SIG-M5 treated with dmso at 0.1 percent for 504 hours (cell line): ENCODE measurements at regions not wholly inside any gene's neighbourhood (a gene's known extent, or its start where the extent isn't known, plus 50 kb on each side); places are given as distances from the start of the nearest gene placed in this dataset.
"Not testable (repeated sequence)": the region's sequence is repeated elsewhere in the genome, so short reads cannot be mapped to it uniquely, and the experiment has no call there.

ENCODE experiments used
- DNase-seq: peaks from one replicate; lab custom pipeline; 2025; ENCODE audit not compliant: unreplicated experiment; lab: John Stamatoyannopoulos, UW

DNA sequence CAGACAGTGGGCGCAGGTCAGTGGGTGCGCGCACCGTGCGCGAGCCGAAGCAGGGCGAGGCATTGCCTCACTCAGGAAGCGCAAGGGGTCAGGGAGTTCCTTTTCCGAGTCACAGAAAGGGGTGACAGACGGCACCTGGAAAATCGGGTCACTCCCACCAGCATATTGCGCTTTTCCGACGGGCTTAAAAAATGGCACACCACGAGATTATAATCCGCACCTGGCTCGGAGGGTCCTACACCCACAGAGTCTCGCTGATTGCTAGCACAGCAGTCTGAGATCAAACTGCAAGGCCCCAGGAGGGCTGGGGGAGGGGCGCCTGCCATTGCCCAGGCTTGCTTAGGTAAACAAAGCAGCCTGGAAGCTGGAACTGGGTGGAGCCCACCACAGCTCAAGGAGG is 372.2 kb downstream of the NKX6-1 start:
- not testable (repeated sequence) for DNase-seq

DNA sequence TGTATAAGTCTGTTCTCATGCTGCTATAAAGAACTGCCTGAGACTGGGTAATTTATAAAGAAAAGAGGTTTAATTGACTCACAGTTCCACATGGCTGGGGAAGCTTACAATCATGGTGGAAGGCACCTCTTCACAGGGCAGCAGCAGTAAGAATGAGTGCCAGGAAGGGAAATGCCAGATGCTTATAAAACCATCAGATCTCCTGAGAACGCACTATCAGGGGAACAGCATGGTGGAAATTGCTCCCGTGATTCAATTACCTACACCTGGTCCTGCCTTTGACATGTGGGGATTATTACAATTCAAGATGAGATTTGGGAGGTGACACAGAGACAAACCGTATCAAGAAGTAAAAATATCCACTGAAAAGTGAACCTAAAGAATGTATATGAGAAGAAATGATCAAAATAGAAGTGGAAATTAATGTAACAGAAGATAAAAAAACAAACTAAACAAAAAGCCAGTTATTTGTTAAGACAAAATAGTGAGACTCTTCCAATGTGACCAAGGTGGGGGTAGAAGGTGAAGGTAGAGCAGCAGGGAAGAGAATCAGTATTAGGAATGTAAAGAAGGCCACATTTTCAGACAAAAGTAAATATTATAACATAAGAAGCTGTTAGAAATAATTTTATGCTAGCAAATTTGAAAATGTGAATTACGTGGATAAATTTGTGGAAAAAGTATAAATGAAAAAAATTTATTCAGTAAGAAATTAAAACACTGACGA is 372.9 kb downstream of the NKX6-1 start:
- no peak for DNase-seq

DNA sequence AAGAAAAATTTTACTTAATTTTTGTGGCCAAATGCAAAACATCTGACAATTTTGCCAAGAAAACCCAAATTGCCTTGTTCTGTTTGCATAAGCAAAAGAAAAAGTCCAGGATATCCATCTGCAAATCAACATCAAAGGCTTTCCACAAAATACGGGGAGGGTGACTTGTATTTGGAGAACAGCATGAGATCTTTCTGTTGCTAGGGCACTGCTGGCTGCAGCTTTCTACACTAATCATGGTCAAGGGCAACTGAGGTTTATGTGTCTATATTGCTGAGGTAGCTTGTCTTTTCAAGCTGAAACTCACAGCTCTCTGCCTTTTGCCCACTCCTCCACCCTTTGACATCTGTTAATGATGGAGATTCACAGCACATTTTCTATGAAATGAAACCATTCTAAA is 389.1 kb downstream of the NKX6-1 start:
- DNase-seq, result no peak

DNA sequence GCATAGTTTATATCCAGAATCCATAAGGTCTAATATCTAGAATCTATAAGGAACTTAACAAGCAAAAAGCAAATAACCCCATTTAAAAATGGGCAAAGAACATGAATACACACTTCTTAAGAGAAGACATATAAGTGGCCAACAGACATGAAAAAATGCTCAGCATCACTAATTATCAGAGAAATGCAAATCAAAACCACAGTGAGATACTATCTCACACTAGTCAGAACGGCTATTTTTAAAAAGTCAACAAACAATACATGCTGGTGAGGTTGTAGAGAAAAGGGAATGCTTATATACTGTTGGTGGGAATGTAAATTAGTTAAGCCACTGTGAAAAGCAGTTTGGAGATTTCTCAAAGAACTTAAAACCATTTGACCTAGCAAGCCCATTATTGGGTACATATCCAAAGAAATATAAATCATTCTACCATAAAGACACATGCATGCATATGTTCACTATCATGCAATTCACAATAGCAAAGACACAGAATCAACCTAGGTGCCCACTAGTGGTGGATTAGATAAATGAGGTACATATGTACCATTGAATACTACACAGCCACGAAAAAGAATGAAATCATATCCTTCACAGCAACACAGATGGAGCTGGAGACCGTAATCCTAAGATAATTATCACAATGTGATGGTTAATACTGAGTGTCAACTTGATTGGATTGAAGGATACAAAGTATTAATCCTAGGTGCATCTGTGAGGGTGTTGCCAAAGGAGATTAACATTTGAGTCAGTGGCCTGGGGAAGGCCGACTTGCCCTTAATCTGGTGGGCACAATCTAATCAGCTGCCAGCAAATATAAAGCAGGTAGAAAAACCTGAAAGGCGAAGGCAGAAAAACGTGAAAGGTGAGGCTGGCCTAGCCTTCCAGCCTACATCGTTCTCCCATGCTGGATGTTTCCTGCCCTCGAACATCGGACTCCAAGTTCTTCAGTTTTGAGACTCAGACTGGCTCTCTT is 397.2 kb downstream of the NKX6-1 start:
- DNase-seq, result not testable (repeated sequence)

DNA sequence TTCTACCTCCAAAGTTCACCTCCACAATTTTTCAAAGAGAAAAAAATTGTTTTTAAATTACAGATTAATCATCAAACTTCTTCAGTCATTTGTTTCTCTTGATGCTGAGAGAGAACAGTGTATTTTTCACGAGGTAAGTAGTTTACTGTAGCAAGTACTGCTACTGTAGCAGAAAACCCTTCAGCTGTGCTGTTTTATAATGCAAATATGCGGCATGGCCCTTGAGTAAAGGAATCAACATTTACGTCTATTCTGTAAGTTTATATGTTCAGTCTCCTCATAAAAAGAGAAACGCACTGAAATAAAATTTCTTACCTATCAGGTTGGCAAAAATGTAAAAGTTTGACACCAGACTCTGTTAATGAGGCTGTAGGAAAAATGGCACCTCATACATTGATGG is 399.0 kb downstream of the NKX6-1 start:
- no peak for DNase-seq

DNA sequence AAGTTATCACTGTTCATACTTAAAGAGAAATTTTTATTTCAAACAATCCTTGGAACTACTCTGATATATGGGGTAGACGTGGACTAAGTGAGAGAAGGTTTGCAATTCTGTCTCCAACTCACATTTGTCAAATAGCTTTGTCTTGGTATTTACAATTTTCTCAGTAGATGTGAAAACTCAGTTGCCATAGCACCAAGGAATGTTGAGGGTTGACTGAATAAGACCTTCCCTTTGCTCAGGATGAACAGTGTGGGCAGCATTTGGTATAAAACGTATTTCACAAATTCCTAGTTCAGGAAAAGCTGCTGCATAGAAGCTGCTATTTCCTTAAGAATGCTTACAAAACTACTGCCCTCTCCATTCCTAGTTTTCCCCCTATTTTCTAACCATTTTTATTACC is 399.5 kb downstream of the NKX6-1 start:
- DNase-seq, result no peak

DNA sequence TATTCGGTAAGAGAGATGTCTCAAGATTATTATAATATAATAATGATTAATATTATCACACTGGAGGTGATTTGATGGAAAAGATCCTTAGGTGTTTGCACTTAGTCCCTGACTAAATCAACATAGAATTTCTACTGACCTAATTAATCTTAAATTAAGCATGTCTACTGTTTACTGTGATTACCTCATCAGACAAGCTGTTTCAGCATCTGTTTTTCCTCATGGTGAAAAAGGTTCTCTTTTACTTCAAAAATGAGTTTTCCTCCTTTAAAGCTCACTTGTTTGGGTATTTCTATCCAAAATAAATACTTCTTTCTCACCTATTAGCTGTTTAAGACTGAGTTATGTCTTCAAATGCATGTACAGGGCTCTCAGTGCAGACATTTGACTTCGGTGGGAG is 407.8 kb downstream of the NKX6-1 start:
- DNase-seq, result no peak

DNA sequence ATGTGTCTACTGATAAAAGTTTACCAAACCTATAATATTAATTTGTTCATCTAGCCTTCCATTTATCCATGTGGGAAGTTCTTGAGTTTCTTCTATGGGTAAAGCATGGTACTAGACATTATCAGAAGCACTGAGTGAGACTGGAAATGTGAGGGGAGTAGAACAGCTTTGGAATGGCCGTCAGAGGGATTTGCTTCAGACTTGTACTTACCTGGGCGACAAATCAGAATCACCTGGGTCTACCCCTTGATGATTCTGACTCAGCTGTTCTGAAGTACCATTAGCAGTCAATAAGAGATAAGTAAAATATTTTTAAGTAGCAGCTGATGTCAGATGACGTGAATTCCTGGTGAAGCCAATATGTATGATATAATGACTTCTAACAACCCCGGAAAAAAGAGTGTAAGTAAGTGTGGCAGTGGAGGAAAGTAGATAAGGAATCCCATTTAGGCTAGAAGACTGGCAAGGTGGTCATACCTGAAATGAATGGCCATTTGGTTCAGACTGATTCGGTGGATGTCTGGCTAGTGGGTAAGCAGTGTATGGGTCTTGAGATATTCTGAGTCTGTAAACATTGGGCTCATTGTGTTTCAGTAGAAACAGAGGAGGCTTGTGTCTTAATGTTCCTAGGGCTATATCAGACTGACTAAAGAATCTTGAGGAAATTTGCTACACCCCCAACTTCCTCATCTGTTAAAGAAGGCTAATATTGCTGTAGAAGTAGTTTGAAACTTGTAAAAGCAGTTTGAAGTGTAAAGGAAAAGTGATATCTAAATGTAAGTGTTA is 409.2 kb downstream of the NKX6-1 start:
- no peak for DNase-seq

DNA sequence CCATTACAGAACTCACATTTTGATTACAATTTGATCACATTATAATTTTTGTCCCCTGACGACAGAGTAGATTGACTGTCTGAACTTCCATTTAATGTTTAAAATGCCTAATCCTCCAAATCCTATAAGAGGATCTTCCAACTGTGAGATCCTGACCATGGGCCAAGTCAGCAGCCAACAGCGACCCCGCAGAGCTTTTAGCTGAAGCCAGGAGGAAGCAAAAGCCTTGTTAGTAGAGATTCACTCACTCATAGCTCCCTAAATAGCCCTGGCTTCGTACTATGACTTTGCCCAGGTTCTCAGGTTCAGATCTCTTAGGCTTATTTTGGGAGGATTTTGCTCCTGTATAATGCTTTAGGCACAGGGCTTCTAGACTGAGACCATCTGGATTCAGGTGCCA is 413.1 kb downstream of the NKX6-1 start:
- DNase-seq, result no peak

DNA sequence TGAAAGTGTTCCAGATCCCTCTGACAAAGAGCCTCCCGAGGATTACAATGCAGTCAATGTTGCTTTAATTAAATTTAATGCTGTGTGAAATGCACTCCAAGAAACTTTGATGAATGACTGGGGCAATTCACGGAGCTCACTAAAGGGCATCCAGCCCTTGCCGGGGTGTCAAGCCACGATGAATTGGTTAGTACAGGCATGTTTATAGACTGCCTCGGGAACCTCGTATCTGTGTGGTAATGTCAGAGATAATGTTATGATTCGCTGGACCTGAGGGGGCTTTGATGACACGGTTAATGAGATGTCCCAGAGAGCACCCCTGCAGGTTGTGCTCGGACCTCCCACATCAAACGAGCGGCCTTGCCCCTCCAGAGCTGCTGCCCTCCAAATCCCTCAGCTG is 428.8 kb downstream of the NKX6-1 start:
- DNase-seq, result no peak

DNA sequence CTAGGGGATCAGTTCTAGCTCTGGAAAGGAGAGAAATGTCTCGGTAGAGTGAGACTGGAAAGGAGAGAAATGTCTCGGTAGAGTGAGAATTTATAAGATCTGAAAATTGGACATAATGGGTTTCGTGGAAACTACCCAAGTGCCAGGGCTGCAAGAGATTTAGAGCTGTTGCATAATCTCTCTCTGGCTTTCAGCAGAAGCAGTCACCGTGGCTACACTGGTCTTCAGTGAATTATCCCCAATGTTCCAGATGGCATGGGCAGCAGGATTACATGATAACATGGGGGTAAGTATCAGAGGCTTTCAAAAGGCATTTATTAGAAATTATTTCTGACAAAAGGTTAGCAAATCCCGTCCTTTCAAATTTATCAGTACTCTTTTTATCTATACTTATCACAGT is 435.5 kb downstream of the NKX6-1 start:
- DNase-seq, result no peak

DNA sequence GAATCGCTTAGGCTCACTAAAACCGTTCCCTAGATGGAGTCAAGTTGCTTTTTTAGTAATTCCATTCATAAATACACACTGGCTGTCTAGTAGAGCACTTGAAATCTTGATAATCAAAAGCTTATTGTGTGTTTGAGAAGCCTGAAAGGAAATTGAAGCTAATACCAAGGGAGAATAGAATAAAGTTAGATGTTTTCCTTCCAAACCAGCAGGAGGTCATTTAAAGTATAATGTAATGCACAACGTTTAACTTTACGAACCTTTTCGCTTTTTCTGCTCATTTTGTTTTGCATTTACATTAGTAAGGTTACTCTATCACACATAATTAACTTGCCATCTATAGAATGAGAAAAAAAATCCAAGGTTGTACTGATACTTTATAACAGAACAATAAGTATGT is 440.9 kb downstream of the NKX6-1 start:
- DNase-seq, result no peak

DNA sequence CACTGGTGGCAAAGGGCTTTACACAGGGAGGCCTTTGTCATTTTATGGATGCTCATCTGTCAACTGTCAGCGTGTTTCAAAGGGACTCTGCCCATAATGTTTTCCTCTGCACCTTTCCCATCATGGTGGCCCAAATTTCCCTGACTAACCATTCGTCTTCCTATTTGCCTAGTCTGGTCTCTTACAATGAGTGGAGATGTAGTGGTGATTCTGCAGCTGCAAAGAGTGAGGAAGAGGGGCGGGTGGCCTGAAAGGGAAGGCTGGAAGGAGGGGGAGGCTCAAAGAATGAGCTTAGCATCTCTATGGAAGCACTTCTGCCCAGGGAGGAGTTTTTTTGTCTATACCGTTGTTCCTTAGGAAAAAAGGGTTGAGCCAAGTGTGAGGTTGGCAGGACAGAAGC is 447.5 kb downstream of the NKX6-1 start:
- no peak for DNase-seq

DNA sequence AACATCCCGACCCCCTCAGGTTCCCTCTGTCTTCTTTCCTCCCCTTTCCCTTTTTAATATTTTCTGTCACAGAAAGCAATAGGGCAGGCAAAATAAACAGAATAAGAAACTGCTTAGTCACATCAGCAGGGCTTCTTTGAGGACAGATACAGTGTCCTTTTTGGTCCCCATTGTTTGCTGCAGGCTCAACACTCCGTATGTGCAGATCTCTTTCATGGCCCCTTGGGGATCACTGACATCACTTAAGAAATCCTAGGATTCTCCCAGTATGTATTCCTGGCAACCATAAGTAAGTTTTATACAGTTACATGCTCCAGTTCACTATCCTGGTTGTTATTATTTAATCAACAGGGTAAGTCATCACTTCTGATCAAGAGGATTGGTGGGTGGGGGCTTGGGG is 448.0 kb downstream of the NKX6-1 start:
- no peak for DNase-seq

DNA sequence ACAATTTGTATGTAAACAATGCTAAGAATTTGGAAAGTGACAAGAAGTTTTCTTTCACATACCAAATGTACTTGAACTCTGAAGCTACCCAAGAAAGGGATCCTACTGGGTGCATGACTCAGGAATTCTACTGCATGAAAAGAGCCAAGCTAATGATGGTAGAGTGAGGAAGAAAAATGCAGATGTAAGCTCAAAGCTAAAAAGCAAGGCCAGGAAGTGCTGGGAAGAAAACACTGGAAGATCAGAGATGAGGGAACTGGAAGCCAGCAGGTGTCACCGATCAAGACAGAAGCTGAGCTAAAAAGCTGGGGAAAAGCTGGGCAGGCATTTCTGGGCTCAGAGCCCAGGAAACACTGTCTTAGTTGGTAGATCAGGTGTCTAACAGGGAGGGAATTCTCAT is 449.1 kb downstream of the NKX6-1 start:
- DNase-seq, result no peak

DNA sequence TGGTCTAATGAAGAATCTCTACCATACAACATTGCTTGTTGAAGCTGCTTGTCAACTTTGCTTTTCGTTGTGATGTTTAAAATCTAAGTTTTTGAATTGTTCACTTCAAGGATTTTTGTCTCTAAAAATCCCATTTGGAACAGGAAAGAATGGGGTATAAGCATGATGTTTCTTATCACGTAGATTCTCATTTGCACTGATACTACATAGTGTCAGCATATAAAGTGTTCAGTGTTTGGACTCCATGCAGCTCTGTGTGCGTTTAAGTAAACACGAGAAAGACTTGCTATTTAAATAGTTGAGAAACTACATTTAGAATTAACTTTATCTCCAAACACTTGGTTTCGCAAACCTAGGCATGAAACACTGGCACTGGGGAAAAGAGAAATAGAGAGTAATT is 452.5 kb downstream of the NKX6-1 start:
- DNase-seq, result no peak

DNA sequence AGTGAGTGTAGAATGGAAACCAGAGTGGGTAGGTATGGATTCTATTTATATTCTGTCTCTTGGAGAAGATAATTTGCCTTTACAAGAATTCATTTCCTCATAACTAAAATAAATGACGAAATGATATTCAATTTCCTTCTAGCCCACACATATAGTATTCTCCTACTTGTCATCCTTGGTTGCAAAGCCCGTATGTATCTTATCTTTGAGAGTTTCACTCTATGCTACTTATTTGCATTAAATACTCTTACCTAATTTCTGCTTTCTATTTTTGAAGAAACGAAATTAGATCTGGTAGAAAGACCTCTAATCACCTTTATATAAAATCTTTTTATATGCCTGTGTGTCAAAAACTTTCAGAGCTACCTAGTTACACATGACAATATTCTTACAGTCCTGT is 457.7 kb downstream of the NKX6-1 start:
- no peak for DNase-seq

DNA sequence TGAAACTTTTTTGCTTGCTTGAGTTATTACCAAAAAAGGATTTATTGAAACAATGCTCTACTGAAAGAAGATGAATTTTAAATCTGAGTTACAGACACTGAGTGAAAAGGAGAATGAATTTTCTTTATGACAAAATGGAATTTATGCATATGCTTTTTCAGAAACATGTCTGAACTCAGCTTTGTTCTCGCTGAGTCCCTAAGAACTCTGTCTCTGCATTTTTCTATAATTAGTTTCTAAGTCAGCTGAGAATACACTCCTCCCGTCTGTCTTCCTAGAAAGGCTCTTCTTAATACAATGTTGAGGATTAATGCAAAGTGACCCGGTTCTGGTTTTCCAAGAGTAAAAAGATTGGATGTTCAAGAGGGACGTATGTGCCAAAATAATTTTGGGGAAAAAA is 463.5 kb downstream of the NKX6-1 start:
- no peak for DNase-seq

DNA sequence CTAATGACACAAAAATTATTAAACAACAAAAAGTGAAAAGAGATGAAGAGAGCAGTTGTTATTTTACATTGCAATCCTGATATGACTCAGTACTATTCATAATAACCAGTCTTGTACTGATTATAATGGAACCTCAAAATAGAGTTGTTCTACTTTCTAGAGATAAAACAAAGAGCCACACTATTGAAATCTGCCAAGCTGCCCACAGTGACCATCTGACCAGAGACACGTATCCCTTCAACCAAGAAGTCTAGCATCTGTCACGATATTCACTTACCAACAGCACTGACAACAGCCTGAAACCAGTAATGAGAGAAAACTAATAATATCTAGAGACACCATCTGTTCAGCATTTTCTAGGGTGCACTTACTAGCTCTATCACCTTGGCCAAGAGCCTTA is 466.7 kb downstream of the NKX6-1 start:
- DNase-seq, result no peak

DNA sequence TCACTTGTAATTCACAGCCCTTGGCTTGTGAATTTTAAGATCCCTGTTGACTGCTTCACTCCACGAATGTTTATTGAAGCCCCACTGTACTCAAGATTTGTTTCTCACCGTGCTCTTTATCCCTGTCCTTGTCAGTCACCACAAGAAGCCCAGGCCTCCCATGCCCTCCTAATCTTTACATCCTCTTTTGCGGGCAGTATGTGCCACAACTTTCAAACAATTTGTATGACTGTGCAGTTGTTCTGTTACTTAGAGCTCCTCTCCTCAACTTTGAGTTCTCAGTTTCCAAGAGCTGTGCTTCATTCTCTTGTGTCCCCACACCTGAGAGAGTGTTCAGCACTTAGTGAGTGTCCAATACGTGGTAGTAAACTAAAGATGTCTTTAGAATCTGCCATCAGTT is 467.7 kb downstream of the NKX6-1 start:
- DNase-seq, result no peak

DNA sequence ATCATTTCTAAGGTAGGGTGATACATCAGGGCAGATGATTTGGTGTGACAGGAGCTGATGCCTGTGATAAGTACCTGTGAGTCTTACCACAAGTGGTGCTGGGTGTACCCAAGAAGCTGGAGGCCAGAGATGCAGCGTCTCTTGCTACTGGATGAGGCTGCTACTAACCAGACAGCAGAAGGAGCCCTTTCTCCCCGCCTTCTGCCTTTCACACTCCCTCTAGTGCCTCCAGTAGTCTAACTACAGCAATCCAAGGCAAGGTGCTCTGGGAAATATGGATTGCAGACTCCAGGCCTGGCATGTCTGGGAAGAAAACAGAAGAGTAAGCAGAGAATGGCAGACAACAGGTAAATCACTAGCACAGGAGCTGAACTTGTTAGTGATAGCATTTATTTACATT is 470.8 kb downstream of the NKX6-1 start:
- DNase-seq, result peak; percentile 5

DNA sequence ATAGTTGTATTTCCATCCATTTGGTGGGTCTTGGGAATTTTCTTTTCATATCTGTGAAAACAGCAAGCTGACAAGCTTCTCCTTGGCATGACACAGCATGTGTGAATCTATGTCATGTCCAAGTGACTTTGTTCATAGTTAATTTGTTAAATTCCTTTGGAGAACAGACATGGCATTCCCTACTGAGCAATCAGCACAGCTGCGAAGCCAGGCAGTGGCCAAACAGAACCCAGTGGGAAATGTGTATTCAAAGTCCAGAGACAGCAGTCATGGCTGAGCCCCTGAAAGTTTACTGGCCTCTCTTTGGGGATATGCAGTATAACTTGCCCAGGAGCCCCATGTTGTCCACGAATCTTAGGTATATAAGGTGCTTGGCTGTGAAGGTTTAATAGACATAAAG is 474.7 kb downstream of the NKX6-1 start:
- DNase-seq, result no peak
